Left colon (tissue), 2 donors: ENCODE measurements at regions not wholly inside any gene's neighbourhood (a gene's known extent, or its start where the extent isn't known, plus 50 kb on each side); places are given as distances from the start of the nearest gene placed in this dataset.
"Not testable (repeated sequence)": the region's sequence is repeated elsewhere in the genome, so short reads cannot be mapped to it uniquely, and the experiment has no call there.

Source experiments
- ATAC-seq: fragments of 200-7000 bp; cut with Tn5 transposase; one replicate; pipeline ENCODE4 v1.9.1; 2020; ENCODE audit warnings: mild to moderate bottlenecking, moderate library complexity
- DNase-seq, 2 donors: peaks; one replicate each; pipeline ENCODE4 v3.0.0-alpha.2; 2020
- intact Hi-C, 2 donors: fragments of 100-400 bp; cut with DNase I in 1 of 2; cut with micrococcal nuclease in 1 of 2; formaldehyde crosslinking; loops; one replicate each; pipeline versions ENCODE4 v1.11.2 to v1.14.0; 2022; cut with DNase I, micrococcal nuclease
- donor health status: DM: no; HTN: no; CAD: no.
- donor health status: DM: yes; HTN: yes; CAD: no.

- intact Hi-C loops, result no loop called here
- ATAC-seq (no peak), DNase-seq (no peak)
Measured at GRCh38 chr4:95779447-95779846, 60.4 kb upstream of the PDHA2 start.

- intact Hi-C loops, result no loop called here
- ATAC-seq, result no peak
- no peak for DNase-seq
Measured at GRCh38 chr4:95778666-95779065, 61.2 kb upstream of the PDHA2 start.

- ATAC-seq, DNase-seq, intact Hi-C loops: not testable (repeated sequence)
Measured at GRCh38 chr4:95770605-95771004, 69.3 kb upstream of the PDHA2 start.

GRCh38 chr4:95764961-95765360 is 74.9 kb upstream of the PDHA2 start:
- ATAC-seq, result no peak
- intact Hi-C loops, result no loop called here
- DNase-seq, result no peak

GRCh38 chr4:95761871-95762270 is 78.0 kb upstream of the PDHA2 start:
- intact Hi-C loops, result no loop called here
- DNase-seq (no peak), ATAC-seq (no peak)

GRCh38 chr4:95761426-95761825 is 78.5 kb upstream of the PDHA2 start:
- ATAC-seq, result no peak
- intact Hi-C loops, result no loop called here
- DNase-seq, result no peak

GRCh38 chr4:95760646-95761045 is 79.2 kb upstream of the PDHA2 start:
- ATAC-seq, intact Hi-C loops, DNase-seq: not testable (repeated sequence)

- ATAC-seq (no peak), DNase-seq (no peak)
- intact Hi-C loops, result no loop called here
Measured at GRCh38 chr4:95758001-95758400, 81.9 kb upstream of the PDHA2 start.

- DNase-seq (no peak), ATAC-seq (no peak)
- intact Hi-C loops, result no loop called here
Measured at GRCh38 chr4:95754667-95755066, 85.2 kb upstream of the PDHA2 start.

- intact Hi-C loops, result no loop called here
- no peak for ATAC-seq
- DNase-seq, result no peak
Measured at GRCh38 chr4:95749204-95749603, 90.7 kb upstream of the PDHA2 start.

- DNase-seq, result no peak
- ATAC-seq, result no peak
- intact Hi-C loops, result no loop called here
Measured at GRCh38 chr4:95742872-95743271, 97.0 kb upstream of the PDHA2 start.

GRCh38 chr4:95742179-95742578 is 97.7 kb upstream of the PDHA2 start:
- ATAC-seq, result no peak
- DNase-seq, result no peak
- intact Hi-C loops, result no loop called here

GRCh38 chr4:95732061-95732460 is 107.8 kb upstream of the PDHA2 start:
- intact Hi-C loops, result no loop called here
- no peak for ATAC-seq

GRCh38 chr4:95729596-95729995 is 110.3 kb upstream of the PDHA2 start:
- ATAC-seq (no peak), DNase-seq (no peak)
- intact Hi-C loops, result no loop called here

More at GRCh38 chr4:95732061-95732460, 107.8 kb upstream of the PDHA2 start:
- DNase-seq, result no peak

GRCh38 chr4:95728145-95728544 is 111.7 kb upstream of the PDHA2 start:
- intact Hi-C loops, result no loop called here
- no peak for DNase-seq
- no peak for ATAC-seq

GRCh38 chr4:95715830-95716229 is 124.1 kb upstream of the PDHA2 start:
- no peak for DNase-seq
- intact Hi-C loops, result no loop called here
- no peak for ATAC-seq

GRCh38 chr4:95714571-95714970 is 125.3 kb upstream of the PDHA2 start:
- intact Hi-C loops, result no loop called here
- ATAC-seq (no peak), DNase-seq (no peak)

- no peak for ATAC-seq
- DNase-seq, result no peak
- intact Hi-C loops, result no loop called here
Measured at GRCh38 chr4:95705323-95705722, 134.6 kb upstream of the PDHA2 start.

GRCh38 chr4:95701500-95702170 is 138.3 kb upstream of the PDHA2 start:
- ATAC-seq (no peak), DNase-seq (no peak)
- intact Hi-C loops, result no loop called here

GRCh38 chr4:95694411-95694810 is 145.5 kb upstream of the PDHA2 start:
- DNase-seq, result no peak
- intact Hi-C loops, result no loop called here
- ATAC-seq, result no peak

GRCh38 chr4:95693594-95693993 is 144.8 kb upstream of the UNC5C start:
- ATAC-seq (no peak), DNase-seq (no peak)
- intact Hi-C loops, result no loop called here
